GM19467 (cell line): ENCODE measurements at regions not wholly inside any gene's neighbourhood (a gene's known extent, or its start where the extent isn't known, plus 50 kb on each side); places are given as distances from the start of the nearest gene placed in this dataset.

Source experiments
- ATAC-seq: cut with Tn5 transposase; IDR thresholded peaks from one replicate; pipeline ENCODE4 v1.9.1; 2021; ENCODE audit warnings: mild to moderate bottlenecking, moderate library complexity; ENCODE audit not compliant: unreplicated experiment

DNA sequence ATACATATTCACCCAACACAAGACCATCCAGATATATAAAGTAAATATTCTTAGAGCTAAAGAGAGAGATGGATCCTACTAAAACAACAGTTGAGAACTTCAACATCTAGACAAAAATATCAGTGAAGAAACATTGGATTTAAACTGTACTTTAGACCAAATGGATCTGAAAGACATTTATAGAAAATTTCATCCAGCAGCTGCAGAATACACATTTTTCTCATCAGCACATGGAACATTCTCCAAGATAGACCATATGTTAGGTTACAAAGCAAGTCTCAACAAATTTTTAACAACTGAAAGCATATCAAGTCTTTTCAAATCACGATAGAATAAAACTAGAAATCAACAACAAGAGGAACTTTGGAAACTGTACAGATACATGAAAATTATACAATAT is 369.0 kb upstream of the CCDC54 start:
- ATAC-seq, result no peak

GRCh38 chr3:107013641-107014040 is 363.6 kb upstream of the CCDC54 start:
- no peak for ATAC-seq

DNA sequence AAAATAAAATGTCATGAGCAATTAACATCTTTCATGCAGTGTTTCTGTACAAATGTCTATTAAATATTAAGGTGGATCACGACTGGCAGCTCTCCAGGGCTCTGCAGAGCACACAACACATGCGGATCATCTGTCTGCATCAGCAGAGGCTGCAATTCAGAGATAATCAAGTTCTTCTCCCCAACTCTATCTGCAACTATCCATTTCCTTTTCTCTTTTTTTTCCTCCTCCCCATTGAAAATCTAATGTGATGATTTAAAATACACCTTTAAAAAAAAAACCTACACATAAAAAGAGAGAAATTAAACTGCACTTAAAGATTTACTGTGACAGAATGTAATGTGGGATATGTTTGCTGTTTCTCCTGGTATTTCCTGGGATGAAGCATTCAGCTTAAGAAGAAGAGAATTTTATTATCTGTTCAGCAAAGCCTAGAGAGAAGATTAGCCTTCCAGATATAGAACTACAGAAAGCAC is 352.6 kb upstream of the CCDC54 start:
- no peak for ATAC-seq

DNA sequence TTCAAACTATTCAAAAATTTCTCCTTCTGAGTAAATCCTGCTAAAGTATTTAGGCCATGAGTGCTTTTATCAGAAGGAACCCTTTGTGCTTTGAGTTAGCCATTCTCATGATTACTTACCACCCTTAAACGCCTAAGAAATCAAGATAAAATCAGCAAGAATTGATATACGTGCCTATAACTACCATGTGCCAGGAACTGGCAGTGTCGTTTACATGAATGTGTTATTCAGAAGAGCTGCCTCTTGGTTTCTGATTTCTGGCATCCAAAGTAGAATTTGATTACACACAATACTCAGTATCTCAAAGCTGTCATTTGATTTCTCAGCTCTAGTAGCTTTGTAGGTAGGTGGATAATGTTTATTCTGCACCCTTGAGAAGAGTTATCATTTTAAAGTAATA is 351.3 kb upstream of the CCDC54 start:
- no peak for ATAC-seq

DNA sequence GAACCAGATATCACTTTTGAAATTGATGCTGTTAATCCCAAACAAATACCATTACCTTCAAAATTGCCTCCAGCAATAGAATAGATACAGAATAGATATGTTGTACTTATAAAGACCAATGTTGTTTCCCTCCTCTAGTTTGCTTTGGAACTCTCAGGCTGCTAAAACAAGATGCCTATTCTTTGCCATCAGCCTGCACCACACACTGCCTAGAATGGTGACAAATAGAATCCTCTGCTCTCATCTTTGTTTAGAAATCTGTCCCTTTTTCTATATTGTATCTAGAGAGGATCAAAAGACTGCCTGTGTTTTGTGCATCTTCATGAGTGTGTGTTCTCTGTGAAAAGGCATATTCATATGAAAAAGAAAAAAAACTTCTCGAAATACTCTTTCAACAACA is 349.2 kb upstream of the CCDC54 start:
- ATAC-seq, result no peak

GRCh38 chr3:107028626-107029025 is 348.6 kb upstream of the CCDC54 start:
- no peak for ATAC-seq

GRCh38 chr3:107032111-107032510 is 345.1 kb upstream of the CCDC54 start:
- no peak for ATAC-seq

DNA sequence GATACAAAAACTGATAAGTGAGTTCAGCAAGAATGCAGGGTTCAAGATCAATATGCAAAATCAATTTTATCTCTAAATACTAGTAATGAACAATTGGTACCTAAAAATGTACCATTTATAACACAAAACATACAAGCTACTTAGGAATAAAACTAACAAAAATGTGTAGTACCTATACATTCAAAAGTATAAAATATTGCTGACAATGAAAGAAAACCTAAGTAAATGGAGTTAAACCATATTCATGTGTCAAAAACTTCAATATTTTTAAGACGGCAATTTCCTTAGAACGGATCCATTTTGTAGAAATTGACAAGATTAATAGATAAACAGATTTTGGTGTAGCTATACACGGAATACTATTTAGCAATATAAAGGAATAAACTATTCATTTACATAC is 343.1 kb upstream of the CCDC54 start:
- ATAC-seq, result no peak

DNA sequence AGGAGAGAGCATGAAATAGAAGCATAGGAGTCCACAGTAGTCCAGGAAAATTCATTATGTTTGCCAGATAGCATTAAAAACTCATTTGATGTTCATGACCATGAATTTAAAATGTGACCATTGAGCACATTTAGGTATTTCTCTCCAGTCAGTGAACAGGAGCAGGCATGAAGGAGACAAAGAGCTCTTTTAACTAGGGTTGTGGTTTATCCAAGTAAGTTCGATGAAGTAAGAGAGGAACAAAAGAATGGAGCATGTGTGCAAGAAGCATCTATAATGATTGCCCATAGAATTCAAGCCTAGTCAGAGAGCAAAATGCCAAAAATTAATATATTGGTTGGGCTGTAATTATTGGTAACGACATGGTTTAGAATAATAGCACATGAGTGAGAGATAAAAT is 342.1 kb upstream of the CCDC54 start:
- ATAC-seq, result no peak

DNA sequence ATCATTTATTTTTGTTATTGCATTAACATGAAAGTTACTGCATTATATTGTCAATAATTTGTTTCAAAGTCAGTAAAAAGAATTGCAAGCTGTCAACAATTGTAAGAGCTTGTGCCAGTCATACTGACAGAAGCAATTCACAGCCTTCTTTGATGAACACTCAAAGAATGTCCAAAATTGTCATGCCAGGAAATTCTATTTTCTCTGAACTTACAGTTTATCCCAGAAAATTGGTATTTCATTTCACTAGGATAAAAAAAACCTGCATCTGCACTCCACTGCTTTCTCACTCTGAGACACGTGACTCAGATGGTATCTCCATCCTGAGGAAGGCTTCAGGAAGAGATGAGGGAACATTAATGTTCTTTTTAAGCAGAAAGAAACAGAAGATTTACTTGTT is 332.6 kb upstream of the CCDC54 start:
- no peak for ATAC-seq

- no peak for ATAC-seq
Observed at GRCh38 chr3:107045791-107046190, 331.4 kb upstream of the CCDC54 start.

GRCh38 chr3:107055181-107055942 is 321.9 kb upstream of the CCDC54 start:
- ATAC-seq, result no peak

- no peak for ATAC-seq
Observed at GRCh38 chr3:107061466-107061865, 315.8 kb upstream of the CCDC54 start.

DNA sequence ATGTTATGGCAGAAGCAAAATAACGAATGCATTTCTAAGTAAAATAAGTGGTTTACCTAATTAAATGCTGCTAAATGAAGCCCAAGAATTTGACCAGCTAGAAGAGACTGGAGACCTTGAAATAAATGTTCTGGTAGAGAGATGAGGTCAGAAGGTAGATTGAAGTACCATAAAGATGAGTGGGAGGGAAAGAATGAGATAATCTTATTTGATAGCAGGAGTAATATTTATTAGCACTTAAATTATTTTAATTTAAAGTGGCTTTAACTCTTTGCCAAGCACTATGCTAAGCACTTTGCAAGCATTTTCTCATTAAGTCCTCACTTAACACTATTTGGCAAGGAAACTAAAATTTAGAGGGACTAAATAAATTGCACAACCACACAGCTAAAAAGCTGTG is 314.9 kb upstream of the CCDC54 start:
- ATAC-seq, result no peak

DNA sequence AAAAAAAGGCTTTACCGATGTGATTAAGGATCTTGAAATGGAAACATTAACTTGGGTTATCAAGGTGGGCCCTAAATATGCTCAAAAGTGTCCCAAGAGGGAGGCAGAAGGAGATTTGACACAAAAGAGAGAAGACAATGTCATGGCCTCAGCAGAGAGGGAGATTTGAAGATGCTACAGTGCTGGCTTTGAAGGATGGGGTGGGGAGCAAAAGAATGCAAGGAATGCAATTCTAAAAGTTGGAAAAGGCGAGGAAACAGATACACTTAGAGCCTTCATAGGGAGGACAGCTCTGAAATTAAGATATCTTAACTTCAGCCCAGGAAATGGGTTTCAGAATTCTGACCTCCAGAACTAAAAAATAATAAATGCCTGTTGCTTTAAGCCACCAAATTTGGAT is 314.5 kb upstream of the CCDC54 start:
- ATAC-seq, result no peak

- ATAC-seq, result no peak
Observed at GRCh38 chr3:107063351-107063750, 313.9 kb upstream of the CCDC54 start.

DNA sequence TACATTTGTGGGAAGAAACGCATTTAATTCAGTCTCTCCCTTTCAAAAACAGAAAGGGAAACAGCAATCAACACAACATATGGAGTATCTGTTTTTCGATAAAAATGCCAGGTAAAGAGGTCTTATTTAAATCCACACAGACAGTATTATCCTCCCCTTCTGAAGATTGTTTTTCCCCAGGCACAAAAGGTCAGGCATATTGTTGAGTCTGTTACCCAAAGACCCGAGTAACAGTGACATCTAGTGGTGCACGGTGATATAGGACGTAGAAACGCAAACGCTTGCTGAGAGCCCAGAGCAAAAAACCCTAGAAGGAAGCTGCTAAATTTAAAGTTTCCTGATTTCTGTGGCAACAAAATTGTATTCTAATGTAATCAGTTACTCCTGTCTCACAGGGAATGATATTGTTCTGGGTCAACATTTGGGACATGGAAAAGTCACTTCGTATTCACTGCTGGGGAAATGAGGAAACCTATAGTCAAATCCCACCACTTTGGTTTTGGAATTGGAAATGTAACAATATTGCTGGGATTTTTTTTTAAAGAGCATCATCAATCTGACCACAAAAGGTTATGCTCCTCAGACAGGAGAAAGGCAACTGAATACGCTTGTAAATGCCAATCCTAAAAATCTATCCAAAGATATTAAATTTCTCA is 312.7 kb upstream of the CCDC54 start:
- peak; percentile 98 for ATAC-seq

DNA sequence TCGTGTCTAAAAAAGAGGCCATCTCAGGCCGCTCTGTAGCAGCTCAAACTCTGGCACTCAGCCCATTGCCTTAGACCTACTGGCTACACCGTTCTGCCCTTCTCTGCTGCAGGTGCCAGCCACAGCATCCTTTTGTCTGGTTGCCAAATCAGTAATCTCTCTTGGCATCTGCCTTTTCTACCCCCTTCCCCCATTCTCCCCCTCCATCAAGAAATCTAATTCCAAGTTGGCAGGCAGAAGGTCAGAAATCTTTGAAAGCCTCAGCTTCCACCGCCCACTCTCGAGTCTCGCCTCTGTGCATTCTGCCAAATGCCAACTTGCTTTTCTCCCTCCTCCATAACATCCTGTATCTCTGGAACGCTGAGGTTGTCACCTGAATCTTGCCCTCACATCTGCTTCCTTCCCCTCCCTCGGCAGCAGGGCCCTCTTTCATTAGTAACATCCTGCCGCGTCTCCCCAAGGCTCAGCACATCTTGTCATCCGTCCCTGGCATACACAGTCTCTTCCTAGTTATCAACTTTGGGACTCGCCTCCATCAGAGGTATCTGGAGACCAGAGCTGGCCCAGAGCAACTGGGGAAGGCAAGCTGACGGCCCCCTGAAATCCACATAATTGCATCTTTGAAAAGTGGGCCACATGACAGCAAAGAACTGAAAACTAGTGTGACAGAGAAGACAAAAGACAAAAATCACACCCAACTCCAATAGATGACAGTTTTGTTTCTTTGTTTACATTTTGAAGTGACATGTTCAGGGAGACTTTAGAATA is 312.0 kb upstream of the CCDC54 start:
- no peak for ATAC-seq

GRCh38 chr3:107067421-107067820 is 309.8 kb upstream of the CCDC54 start:
- ATAC-seq, result no peak

DNA sequence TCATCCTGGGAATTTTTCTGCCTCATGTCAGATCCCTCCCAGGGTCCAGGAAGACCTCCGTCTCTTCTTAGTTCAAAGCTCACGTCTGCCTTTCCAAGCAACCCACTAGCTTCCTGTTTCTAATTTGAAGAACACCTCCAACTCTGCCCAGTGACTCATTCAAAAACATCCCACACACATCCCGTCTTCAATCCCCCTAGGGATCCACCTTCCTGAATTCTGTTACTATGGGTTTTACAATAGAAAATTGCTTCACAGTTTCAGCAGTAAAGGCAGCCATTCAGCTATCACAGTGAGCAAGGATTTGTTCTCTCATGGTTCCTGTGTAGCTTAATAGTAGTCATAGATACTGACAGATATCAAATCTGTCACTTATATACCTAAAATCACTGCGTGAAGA is 308.3 kb upstream of the CCDC54 start:
- ATAC-seq, result no peak

GRCh38 chr3:107076946-107077345 is 300.3 kb upstream of the CCDC54 start:
- no peak for ATAC-seq

GRCh38 chr3:107077391-107077790 is 299.8 kb upstream of the CCDC54 start:
- ATAC-seq, result no peak
